ENCODE measurements at regions not wholly inside any gene's neighbourhood (a gene's known extent, or its start where the extent isn't known, plus 50 kb on each side); places are given as distances from the start of the nearest gene placed in this dataset.

- DNase-seq (ENCODE audit: low read depth), result no peak
Observed at GRCh38 chr11:26096451-26096850, 235.5 kb upstream of the ANO3 start.

GRCh38 chr11:26102325-26102724 lies 229.6 kb upstream of the ANO3 start:
- no peak for DNase-seq (ENCODE audit: low read depth)

- DNase-seq (ENCODE audit: low read depth), result no peak
Observed at GRCh38 chr11:26105762-26106423, 226.0 kb upstream of the ANO3 start.

- DNase-seq (ENCODE audit: low read depth), result no peak
Observed at GRCh38 chr11:26106726-26107125, 225.2 kb upstream of the ANO3 start.

- DNase-seq (ENCODE audit: low read depth), result no peak
Observed at GRCh38 chr11:26109658-26110368, 222.1 kb upstream of the ANO3 start.

- DNase-seq (ENCODE audit: low read depth), result no peak
Observed at GRCh38 chr11:26112264-26112663, 219.7 kb upstream of the ANO3 start.

- no peak for DNase-seq (ENCODE audit: low read depth)
Observed at GRCh38 chr11:26121466-26121865, 210.5 kb upstream of the ANO3 start.

- no peak for DNase-seq (ENCODE audit: low read depth)
Observed at GRCh38 chr11:26126741-26127140, 205.2 kb upstream of the ANO3 start.

- DNase-seq (ENCODE audit: low read depth), result no peak
Observed at GRCh38 chr11:26127336-26127735, 204.6 kb upstream of the ANO3 start.

GRCh38 chr11:26131406-26131805 lies 200.5 kb upstream of the ANO3 start:
- no peak for DNase-seq (ENCODE audit: low read depth)

GRCh38 chr11:26134053-26134452 lies 197.9 kb upstream of the ANO3 start:
- DNase-seq (ENCODE audit: low read depth), result no peak

- no peak for DNase-seq (ENCODE audit: low read depth)
Observed at GRCh38 chr11:26134481-26135355, 197.2 kb upstream of the ANO3 start.

GRCh38 chr11:26137651-26138050 lies 194.3 kb upstream of the ANO3 start:
- no peak for DNase-seq (ENCODE audit: low read depth)

- DNase-seq (ENCODE audit: low read depth), result no peak
Observed at GRCh38 chr11:26142891-26143290, 189.0 kb upstream of the ANO3 start.

- DNase-seq (ENCODE audit: low read depth), result no peak
Observed at GRCh38 chr11:26143566-26144290, 188.2 kb upstream of the ANO3 start.

GRCh38 chr11:26144291-26144690 lies 187.6 kb upstream of the ANO3 start:
- no peak for DNase-seq (ENCODE audit: low read depth)

- no peak for DNase-seq (ENCODE audit: low read depth)
Observed at GRCh38 chr11:26144911-26145310, 187.0 kb upstream of the ANO3 start.

- DNase-seq (ENCODE audit: low read depth), result no peak
Observed at GRCh38 chr11:26149585-26149984, 182.3 kb upstream of the ANO3 start.

GRCh38 chr11:26150031-26150430 lies 181.9 kb upstream of the ANO3 start:
- DNase-seq (ENCODE audit: low read depth), result no peak

GRCh38 chr11:26158251-26158650 lies 173.7 kb upstream of the ANO3 start:
- no peak for DNase-seq (ENCODE audit: low read depth)

GRCh38 chr11:26162291-26162690 lies 169.6 kb upstream of the ANO3 start:
- DNase-seq (ENCODE audit: low read depth), result no peak

- no peak for DNase-seq (ENCODE audit: low read depth)
Observed at GRCh38 chr11:26186389-26186788, 145.5 kb upstream of the ANO3 start.
